ENCODE measurements at regions not wholly inside any gene's neighbourhood (a gene's known extent, or its start where the extent isn't known, plus 50 kb on each side); places are given as distances from the start of the nearest gene placed in this dataset.

GRCh38 chr7:79555571-79555970, 102.1 kb upstream of the MAGI2 start:
- TF ChIP-seq POLR2A (IDR thresholded peaks at IDR 0.05) (no peak), CTCF (IDR thresholded peaks at IDR 0.05) (no peak)

Data from uterus (tissue), 2 donors.